Activated T-cell treated with anti-CD3 and anti-CD28 coated beads for 1 hour (primary cell): ENCODE measurements at regions not wholly inside any gene's neighbourhood (a gene's known extent, or its start where the extent isn't known, plus 50 kb on each side); places are given as distances from the start of the nearest gene placed in this dataset.

Experiments used
- DNase-seq: peaks from one replicate; pipeline ENCODE4 v3.0.0-alpha.2; 2020; ENCODE audit warnings: low read depth

- no peak for DNase-seq
These were observed 549.4 kb downstream of the UTRN start for GRCh38 chr6:144834426-144835038.

DNA sequence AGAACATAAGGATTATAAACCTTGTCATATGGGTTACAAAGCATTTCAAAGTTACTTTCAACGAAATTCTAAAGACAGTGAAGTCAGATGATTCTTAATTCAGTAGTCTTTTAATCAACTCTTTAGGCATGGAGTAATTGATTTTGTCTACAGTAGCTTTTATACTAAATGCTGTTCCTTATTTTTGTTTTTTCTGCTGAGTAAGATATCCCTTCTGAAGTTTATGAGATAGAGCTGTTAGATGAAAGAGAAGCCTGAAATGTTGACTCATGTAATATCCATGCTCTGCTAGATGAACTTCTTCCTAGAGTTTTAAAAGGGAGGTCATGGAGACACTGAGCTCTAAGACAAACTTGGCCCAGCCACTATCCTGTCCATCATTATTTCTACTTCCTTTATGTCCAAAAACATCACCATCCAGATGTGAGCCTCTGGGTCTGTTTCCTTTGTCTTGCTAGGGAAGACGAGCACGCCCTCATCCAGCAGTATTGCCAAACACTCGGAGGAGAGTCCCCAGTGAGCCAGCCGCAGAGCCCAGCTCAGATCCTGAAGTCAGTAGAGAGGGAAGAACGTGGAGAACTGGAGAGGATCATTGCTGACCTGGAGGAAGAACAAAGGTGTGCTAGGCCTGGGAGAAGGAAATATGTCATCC lies 550.3 kb downstream of the UTRN start:
- no peak for DNase-seq

DNA sequence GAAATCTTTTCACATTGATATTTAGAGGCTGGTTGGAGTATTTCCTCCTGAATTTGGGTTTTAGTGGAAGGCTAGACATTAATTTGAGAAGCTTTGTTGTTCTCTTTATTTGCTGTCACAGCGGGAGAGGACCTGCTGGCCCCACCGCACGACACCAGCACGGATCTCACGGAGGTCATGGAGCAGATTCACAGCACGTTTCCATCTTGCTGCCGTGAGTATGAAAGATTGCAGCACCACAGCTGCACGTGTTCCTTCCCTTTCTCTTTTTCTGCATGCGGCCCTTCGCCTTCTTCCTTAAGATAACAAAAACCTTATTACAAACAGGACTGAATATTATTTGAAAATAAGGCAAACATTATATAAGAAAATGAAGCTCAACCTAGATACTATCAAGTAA lies 555.5 kb downstream of the UTRN start:
- DNase-seq: no peak

DNA sequence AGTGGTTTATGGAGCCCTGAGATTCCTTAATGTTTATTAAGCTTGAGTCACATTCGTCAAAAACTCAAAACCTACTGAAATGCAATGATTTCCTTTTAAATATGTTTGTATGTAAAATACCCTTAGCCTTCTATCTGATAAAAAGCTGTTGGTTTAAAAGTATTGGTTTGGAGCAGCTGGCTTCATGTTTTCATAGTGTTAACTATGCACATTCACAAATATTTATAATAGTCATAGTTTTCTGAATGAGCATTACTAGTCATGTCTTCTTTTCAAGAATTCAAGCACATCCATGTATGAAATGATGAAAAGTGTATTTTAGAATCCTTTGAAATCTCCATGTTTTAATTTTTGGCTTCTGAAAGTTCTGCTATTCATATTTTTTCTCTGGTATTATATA lies 558.6 kb downstream of the UTRN start:
- no peak for DNase-seq

GRCh38 chr6:144844596-144844995 lies 559.5 kb downstream of the UTRN start:
- DNase-seq: no peak

- no peak for DNase-seq
These were observed 560.1 kb downstream of the UTRN start for GRCh38 chr6:144845186-144845585.

- no peak for DNase-seq
These were observed 562.8 kb downstream of the UTRN start for GRCh38 chr6:144847916-144848315.

DNA sequence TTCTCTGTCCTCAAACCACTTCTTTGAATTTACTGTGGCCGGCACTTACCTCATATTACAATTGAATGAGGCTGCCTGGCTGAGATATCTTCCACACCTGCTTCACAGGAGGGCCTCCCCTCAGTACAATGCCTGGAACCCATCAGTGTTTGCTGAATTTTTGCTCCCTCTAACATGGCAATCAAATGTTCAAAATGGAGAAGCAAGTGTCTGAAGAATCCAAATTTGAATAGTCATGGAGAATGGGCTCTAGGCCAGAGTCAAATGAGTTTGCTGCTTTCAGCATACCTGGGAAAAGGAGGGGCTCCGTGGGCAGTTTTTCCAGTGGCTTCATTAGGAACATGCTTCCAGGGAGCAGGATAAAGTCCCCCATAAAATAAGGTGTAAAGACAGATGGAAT lies 564.8 kb downstream of the UTRN start:
- no peak for DNase-seq

DNA sequence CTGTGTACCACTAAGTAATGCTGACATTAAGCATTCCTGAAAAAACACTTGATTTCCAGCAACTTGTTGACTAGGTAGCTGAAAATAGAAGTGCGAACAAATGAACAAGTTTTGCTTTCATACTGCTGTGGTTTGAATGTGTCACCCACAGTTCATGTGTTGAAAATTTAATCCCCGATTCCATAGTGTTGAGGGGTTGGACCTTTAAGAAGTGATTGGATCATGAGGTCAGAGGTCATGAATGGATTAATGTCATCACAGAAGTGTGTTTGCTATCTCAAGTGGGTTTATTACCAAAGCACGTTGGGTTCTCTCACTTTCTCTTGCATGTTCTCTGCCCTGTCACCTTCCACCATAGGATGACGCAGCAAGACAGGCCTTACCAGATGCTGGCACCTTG lies 568.5 kb downstream of the UTRN start:
- no peak for DNase-seq

- DNase-seq: no peak
These were observed 569.5 kb downstream of the UTRN start for GRCh38 chr6:144854654-144855053.

GRCh38 chr6:144855375-144855774 lies 570.2 kb downstream of the UTRN start:
- DNase-seq: no peak

- DNase-seq: no peak
These were observed 570.8 kb downstream of the UTRN start for GRCh38 chr6:144855812-144856531.

GRCh38 chr6:144856622-144857021 lies 571.5 kb downstream of the UTRN start:
- DNase-seq: no peak

DNA sequence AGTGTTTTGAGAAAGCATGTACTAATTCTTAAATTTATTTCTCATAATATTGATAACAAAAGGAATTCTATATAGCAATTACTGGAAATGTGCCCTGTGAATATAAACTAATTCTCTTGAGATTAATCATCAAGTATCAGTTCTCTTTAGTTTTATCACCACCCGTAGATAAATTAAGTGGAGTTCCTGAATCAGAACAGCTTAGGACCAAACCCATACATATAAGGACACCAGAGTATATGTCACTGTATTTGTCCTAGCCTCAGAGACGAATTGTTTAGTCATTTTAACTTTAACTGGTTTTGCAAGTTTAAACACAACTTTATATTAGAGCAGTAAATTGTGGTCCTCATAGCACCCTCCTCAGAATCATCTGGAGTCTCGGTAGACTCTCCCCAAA lies 572.0 kb downstream of the UTRN start:
- no peak for DNase-seq

- no peak for DNase-seq
These were observed 577.6 kb downstream of the UTRN start for GRCh38 chr6:144862769-144863168.

GRCh38 chr6:144867761-144868160 lies 582.6 kb downstream of the UTRN start:
- DNase-seq: no peak

DNA sequence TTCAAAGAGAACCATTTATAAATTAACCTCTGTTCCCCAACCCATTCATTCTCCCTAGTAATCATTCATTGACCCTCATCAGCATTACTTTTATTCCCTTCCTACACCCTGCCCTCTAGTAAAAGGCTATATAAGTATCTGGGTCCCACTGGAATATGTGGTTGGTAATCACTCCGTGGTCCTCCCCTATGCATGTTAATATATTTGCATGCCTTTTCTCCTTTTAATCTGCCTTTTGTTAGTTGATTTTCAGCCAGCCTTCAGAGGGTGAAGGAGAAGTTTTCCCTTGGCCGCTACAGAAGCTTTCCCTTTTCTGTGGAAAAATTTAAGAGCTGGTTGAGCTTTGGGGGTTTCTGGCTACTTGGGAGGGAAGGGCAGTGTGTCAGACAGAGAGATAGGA lies 585.6 kb downstream of the UTRN start:
- DNase-seq: no peak

- no peak for DNase-seq
These were observed 588.7 kb downstream of the UTRN start for GRCh38 chr6:144873623-144874378.

GRCh38 chr6:144876689-144877088 lies 591.6 kb downstream of the UTRN start:
- no peak for DNase-seq

GRCh38 chr6:144877118-144877517 lies 592.0 kb downstream of the UTRN start:
- no peak for DNase-seq

GRCh38 chr6:144878577-144878976 lies 593.4 kb downstream of the UTRN start:
- DNase-seq: no peak

DNA sequence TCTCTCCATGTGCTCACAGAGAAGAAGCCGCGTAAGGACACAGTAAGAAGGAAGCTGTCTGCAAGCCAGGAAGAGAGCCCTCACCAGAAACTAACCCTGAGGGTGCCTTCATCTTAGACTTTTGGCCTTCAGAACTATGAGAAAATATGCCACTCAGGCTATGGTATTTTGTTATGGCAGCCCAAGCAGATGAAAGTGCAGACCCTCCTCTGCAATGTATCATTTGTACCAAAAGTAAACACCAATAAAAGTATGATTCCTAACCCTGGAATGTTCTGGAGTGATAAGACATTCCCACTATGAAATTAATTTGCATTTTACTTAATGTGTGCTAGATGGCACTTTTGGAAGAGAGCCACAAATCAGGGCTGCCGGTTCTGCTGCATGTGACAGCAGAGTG lies 594.3 kb downstream of the UTRN start:
- no peak for DNase-seq

DNA sequence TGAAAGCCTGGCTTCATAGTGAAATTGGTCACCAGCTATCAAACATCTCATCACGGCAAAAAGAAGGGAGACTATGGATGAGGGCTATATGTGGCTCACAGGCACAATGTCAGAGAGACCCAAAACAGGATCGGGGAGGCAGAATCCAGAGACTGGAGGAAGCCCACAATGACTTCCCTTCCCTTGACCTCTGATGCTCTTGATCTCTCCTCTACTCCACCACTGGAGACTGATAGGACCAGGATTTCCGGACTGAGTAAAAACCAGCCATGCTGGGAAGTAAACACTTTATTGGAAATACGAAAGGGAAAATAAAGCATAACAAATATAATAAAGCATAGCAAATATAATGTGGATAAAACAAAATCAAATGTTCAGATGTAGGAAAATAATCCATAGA lies 597.3 kb downstream of the UTRN start:
- no peak for DNase-seq
